ENCODE measurements at regions not wholly inside any gene's neighbourhood (a gene's known extent, or its start where the extent isn't known, plus 50 kb on each side); places are given as distances from the start of the nearest gene placed in this dataset.

DNA sequence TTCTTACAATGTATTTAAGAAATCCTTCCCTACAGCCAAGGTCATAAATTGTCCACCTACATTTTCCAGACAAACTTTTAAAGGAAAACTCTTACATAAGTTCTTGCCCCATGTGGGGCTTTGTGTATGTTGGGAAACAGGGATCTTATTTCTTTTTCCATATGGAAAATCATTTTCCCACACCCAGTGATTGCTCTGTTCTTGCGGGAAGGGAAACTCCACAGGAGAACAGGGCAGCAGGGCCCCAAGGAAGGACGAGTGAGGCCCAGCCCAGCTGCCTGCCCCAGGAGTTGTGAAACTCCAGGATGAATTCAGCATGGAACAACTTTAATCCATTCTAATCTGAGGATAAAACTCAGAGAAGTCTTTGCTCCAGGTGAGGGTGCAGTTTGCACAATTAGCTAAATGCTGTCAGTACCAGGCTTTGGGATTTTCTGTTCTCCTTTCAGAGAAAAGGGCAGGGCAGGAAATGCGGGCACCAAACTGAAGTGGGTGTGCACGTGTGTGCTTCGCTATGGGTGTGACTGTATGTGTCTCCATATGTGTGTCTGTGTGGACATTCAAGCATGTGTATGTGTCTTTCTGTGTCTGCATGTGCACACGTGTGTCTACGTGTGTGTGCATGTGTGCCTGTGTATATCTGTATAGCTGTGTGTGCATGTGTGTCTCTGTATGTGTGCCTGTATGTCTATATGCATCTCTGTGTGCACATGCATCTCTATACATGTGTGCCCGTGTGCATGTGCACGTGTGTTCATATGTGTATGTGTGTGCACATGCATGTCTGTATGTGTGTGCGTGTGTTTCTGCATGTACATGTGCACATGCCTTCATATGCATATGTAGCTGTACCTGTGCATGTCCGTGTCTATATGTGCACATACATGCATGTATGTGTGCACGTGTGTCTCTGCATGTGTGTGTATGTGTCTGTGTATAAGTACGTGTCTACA lies 102.0 kb upstream of the FAM20C start:
- POLR2A ChIA-PET: no interaction called here
- no peaks in the 10 kb centered on the region for H3K36me3 Mint-ChIP-seq (ENCODE audit: low read depth)
- intact Hi-C loops (cut with DNase I, micrococcal nuclease): no loop called here
- ATAC-seq (no peak), DNase-seq (no peak)
- H3K4me3 Mint-ChIP-seq: no peak overlapping the region
- no peaks in the 10 kb centered on the region for H3K9me3 Mint-ChIP-seq (ENCODE audit: low read depth)
- peaks cover 2% of the 10 kb centered on the region for H3K4me1 Mint-ChIP-seq
- CTCF ChIA-PET: interaction anchor here (0.6 kb wide), 1 partner anchor 370 kb away, joined by 3 read pairs; no protein-coding TSS in a partner anchor
- H3K27me3 Mint-ChIP-seq: peaks cover 2% of the 10 kb centered on the region
- H3K27ac Mint-ChIP-seq: no peak overlapping the region

DNA sequence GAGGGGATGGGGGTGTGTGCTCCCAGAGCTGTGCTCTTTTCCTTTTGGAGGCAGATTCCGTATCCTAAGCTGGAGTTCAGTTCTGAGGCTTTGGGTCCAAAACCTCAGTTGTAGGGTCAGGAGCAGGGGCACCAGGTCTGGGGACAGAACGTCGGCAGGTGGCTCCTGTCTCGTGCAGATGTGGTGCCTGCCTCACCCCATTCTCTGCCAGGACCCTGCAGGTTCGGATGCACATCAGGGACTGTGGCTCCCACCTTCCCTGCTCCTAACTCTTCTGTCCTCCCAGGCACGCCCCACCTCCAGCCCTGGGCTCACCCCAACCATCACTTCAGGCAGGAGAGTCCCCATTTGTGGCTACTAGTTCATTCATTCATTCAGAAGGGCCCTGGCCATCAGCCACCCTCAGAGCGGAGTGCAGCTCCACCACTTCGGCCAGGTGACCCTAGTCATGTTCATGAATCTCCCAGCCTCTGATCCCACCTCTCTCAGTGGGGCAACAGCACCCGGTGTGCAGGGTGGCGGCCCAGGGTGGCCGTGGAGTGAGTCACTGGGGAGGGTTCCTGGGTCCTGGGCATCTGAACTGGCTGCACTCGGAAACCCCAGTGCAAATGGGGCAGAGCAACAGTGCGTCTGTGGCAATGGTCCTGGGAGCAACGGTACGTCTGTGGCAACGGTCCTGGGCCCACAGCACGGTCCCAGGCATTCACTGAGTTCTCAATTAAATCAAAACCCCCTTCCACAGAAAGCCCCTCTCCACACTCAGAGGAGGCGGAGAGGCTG lies 100.8 kb upstream of the FAM20C start:
- Mint-ChIP-seq H3K27me3 (peaks cover 2% of the 10 kb centered on the region), H3K36me3 (ENCODE audit: low read depth) (no peaks in the 10 kb centered on the region), H3K4me3 (no peak overlapping the region), H3K9me3 (ENCODE audit: low read depth) (no peaks in the 10 kb centered on the region), H3K27ac (no peak overlapping the region), H3K4me1 (peaks cover 2% of the 10 kb centered on the region)
- CTCF ChIA-PET: interaction anchor here (0.6 kb wide), 1 partner anchor 368 kb away, joined by 3 read pairs; no protein-coding TSS in a partner anchor
- intact Hi-C loops (cut with DNase I, micrococcal nuclease): no loop called here
- ATAC-seq: no peak
- no peak for DNase-seq
- POLR2A ChIA-PET: no interaction called here

- H3K9me3 Mint-ChIP-seq (ENCODE audit: low read depth): no peaks in the 10 kb centered on the region
- H3K36me3 Mint-ChIP-seq (ENCODE audit: low read depth): no peaks in the 10 kb centered on the region
- ATAC-seq (no peak), DNase-seq (no peak)
- no peak overlapping the region for H3K27ac Mint-ChIP-seq
- no peak overlapping the region for H3K4me3 Mint-ChIP-seq
- CTCF ChIA-PET: no interaction called here
- intact Hi-C loops (cut with DNase I, micrococcal nuclease): no loop called here
- peaks cover 2% of the 10 kb centered on the region for H3K4me1 Mint-ChIP-seq
- POLR2A ChIA-PET: no interaction called here
- H3K27me3 Mint-ChIP-seq: peaks cover 2% of the 10 kb centered on the region
Observed at GRCh38 chr7:92231-92674, 100.1 kb upstream of the FAM20C start.

- no peak overlapping the region for H3K27ac Mint-ChIP-seq
- ChIA-PET POLR2A (no interaction called here), CTCF (no interaction called here)
- peaks cover 2% of the 10 kb centered on the region for H3K4me1 Mint-ChIP-seq
- peaks cover under 1% of the 10 kb centered on the region for H3K9me3 Mint-ChIP-seq (ENCODE audit: low read depth)
- peaks cover 4% of the 10 kb centered on the region for H3K27me3 Mint-ChIP-seq
- no peak for ATAC-seq
- DNase-seq: no peak
- no peak overlapping the region for H3K4me3 Mint-ChIP-seq
- H3K36me3 Mint-ChIP-seq (ENCODE audit: low read depth): no peaks in the 10 kb centered on the region
- intact Hi-C loops (cut with DNase I, micrococcal nuclease): no loop called here
Observed at GRCh38 chr7:92888-93672, 99.3 kb upstream of the FAM20C start.

- peaks cover 2% of the 10 kb centered on the region for H3K4me1 Mint-ChIP-seq
- POLR2A ChIA-PET: no interaction called here
- peaks cover 4% of the 10 kb centered on the region for H3K9me3 Mint-ChIP-seq (ENCODE audit: low read depth)
- H3K4me3 Mint-ChIP-seq: no peak overlapping the region
- CTCF ChIA-PET: no interaction called here
- ATAC-seq (no peak), DNase-seq (no peak)
- H3K27ac Mint-ChIP-seq: no peak overlapping the region
- peaks cover 4% of the 10 kb centered on the region for H3K27me3 Mint-ChIP-seq
- no peaks in the 10 kb centered on the region for H3K36me3 Mint-ChIP-seq (ENCODE audit: low read depth)
- intact Hi-C loops (cut with DNase I, micrococcal nuclease): no loop called here
Observed at GRCh38 chr7:94251-94801, 98.0 kb upstream of the FAM20C start.

DNA sequence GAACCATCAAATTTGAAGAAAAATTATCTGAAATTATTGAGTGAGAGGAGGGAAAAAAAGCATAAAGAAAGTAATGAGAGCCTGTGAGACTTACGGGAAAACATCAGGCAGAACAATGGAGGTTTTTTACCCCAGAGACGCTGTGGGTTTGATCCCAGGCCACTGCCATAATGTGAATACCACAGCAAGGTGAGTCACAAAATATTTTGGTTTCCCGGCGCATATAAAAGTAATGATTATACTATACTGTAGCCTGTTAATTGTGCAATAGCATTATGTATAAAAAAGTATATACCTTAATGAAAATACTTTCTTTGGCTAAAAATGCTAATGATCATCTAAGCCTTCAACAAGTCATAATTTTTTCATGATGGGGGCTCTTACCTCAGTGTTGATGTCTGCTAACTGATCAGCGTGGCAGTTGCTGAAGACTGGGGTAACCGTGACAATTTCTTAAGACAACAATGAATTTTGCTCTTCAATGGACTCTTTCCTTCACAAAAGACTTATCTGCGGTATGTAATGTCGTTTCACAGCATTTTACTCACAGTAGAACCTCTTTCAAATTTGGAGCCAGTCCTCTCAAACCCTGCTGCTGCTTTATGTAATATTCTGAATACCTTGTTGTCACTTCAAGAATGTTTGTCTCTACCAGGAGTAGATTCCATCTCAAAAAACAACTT lies 97.0 kb upstream of the FAM20C start:
- ChIA-PET CTCF (no interaction called here), POLR2A (no interaction called here)
- no peaks in the 10 kb centered on the region for H3K36me3 Mint-ChIP-seq (ENCODE audit: low read depth)
- no peak for DNase-seq
- peaks cover 4% of the 10 kb centered on the region for H3K9me3 Mint-ChIP-seq (ENCODE audit: low read depth)
- intact Hi-C loops (cut with DNase I, micrococcal nuclease): no loop called here
- no peak overlapping the region for H3K4me3 Mint-ChIP-seq
- H3K27ac Mint-ChIP-seq: no peak overlapping the region
- H3K4me1 Mint-ChIP-seq: peaks cover 2% of the 10 kb centered on the region
- peaks cover 4% of the 10 kb centered on the region for H3K27me3 Mint-ChIP-seq
- no peak for ATAC-seq

DNA sequence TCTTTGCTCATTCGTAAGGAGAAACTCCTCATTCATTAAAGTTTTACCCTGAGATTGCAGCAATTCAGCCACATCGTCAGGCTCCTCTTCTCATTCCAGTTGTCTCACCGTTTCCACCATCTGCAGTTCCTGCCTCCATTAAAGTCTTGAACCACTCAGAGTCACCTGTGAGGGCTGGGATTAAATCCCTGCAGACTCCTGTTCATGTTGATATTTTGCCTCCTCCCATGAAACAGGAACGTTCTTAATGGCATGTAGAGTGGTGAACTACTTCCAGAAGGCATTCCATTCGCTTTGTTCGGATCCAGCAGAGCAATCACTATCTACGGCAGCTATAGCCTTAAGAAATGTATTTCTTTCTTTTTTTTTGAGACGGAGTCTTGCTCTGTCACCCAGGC lies 96.5 kb upstream of the FAM20C start:
- no peak for DNase-seq

GRCh38 chr7:96861-97260 lies 95.5 kb upstream of the FAM20C start:
- ChIA-PET POLR2A (no interaction called here), CTCF (no interaction called here)
- Mint-ChIP-seq H3K4me3 (no peak overlapping the region), H3K27me3 (peaks cover 4% of the 10 kb centered on the region), H3K9me3 (ENCODE audit: low read depth) (peaks cover 4% of the 10 kb centered on the region), H3K27ac (no peak overlapping the region), H3K4me1 (no peaks in the 10 kb centered on the region), H3K36me3 (ENCODE audit: low read depth) (no peaks in the 10 kb centered on the region)
- ATAC-seq (no peak), DNase-seq (no peak)
- intact Hi-C loops (cut with DNase I, micrococcal nuclease): no loop called here

More for the DNA sequence above, 96.5 kb upstream of the FAM20C start:
- H3K9me3 Mint-ChIP-seq (ENCODE audit: low read depth): peaks cover 4% of the 10 kb centered on the region
- H3K4me1 Mint-ChIP-seq: no peaks in the 10 kb centered on the region
- ChIA-PET CTCF (no interaction called here), POLR2A (no interaction called here)
- intact Hi-C loops (cut with DNase I, micrococcal nuclease): no loop called here
- ATAC-seq: no peak
- peaks cover 4% of the 10 kb centered on the region for H3K27me3 Mint-ChIP-seq
- H3K27ac Mint-ChIP-seq: no peak overlapping the region
- H3K4me3 Mint-ChIP-seq: no peak overlapping the region
- no peaks in the 10 kb centered on the region for H3K36me3 Mint-ChIP-seq (ENCODE audit: low read depth)

DNA sequence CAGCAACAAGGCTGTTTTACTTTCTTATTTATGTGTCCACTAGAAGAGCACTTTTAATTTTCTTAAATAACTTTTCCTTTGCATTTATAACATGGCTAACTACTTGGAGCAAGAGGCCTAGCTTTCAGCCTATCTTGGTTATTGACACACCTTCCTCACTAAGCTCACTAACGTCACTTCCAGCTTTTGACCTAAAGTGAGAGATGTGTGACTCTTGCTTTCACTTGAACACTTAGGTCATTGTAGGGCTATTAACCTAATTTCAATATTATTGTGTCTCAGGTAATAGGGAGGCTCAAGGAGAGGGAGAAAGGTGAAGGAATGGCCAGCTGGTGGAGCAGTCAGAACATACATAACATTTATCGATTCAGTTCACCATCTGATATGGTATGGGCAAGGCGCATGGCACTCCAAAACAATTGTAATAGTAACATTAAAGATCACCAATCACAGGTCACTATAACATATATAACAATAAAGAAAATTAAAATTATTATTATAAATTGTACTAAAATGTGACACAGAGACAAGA lies 95.0 kb upstream of the FAM20C start:
- CTCF ChIA-PET: no interaction called here
- H3K27ac Mint-ChIP-seq: no peak overlapping the region
- H3K4me3 Mint-ChIP-seq: no peak overlapping the region
- no peak for DNase-seq
- POLR2A ChIA-PET: no interaction called here
- no peaks in the 10 kb centered on the region for H3K36me3 Mint-ChIP-seq (ENCODE audit: low read depth)
- intact Hi-C loops (cut with DNase I, micrococcal nuclease): no loop called here
- peaks cover 4% of the 10 kb centered on the region for H3K27me3 Mint-ChIP-seq
- ATAC-seq: no peak
- peaks cover 4% of the 10 kb centered on the region for H3K9me3 Mint-ChIP-seq (ENCODE audit: low read depth)
- no peaks in the 10 kb centered on the region for H3K4me1 Mint-ChIP-seq

- H3K36me3 Mint-ChIP-seq (ENCODE audit: low read depth): no peaks in the 10 kb centered on the region
- H3K27me3 Mint-ChIP-seq: peaks cover 8% of the 10 kb centered on the region
- no peak overlapping the region for H3K27ac Mint-ChIP-seq
- ATAC-seq (no peak), DNase-seq (no peak)
- peaks cover 4% of the 10 kb centered on the region for H3K4me1 Mint-ChIP-seq
- ChIA-PET POLR2A (no interaction called here), CTCF (no interaction called here)
- intact Hi-C loops (cut with DNase I, micrococcal nuclease): no loop called here
- H3K9me3 Mint-ChIP-seq (ENCODE audit: low read depth): peaks cover 4% of the 10 kb centered on the region
- H3K4me3 Mint-ChIP-seq: no peak overlapping the region
Observed at GRCh38 chr7:101146-102046, 91.0 kb upstream of the FAM20C start.
